NCI-H510A treated with DMSO at 0.1 percent for 48 hours (cell line): ENCODE measurements at regions not wholly inside any gene's neighbourhood (a gene's known extent, or its start where the extent isn't known, plus 50 kb on each side); places are given as distances from the start of the nearest gene placed in this dataset.
A peak's percentile ranks its signal among the peaks of the same experiment; 100 is the strongest.
"Not testable (repeated sequence)": the region's sequence is repeated elsewhere in the genome, so short reads cannot be mapped to it uniquely, and the experiment has no call there.

ENCODE experiments used
- DNase-seq: peaks from one replicate; lab custom pipeline; 2025; lab: John Stamatoyannopoulos, UW

DNA sequence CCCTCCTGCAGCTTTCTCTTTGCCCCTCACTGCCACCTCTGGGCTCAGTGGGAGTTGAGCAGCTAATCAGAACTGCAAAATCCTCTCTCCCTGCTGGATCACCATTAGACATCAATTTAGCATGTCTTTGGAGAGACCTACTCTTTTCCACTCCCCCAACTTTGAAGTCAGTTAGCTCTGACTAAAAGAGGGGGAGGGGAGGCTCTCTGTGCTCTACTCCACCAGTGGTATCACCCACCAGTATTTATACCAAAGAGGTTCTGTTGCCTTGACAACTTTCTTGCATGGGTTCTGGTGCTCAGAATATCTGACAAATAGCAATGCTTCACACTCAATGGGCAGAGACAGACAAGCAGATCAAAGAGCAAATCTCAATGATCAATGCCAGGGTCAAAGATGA, 146.2 kb upstream of the ROPN1 start:
- no peak for DNase-seq

DNA sequence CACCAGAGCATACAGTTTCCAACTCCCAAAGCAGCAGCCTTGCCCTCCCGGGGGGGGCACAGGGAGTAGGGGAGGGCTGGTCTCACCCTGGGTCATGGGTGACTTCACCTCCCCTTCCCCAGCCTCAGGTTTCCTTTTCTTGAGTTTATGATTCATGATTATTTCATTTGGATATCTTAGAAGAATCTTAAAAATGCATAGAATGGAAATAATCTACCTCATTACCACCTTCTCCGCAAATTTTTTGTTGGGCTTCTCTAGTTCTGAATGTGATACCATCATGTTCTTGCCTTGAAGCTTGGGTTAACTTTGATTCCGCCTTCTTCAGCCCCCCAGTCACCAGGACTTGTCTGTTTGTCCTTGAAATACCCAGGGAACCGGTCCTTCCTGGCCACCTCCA, 148.8 kb upstream of the ROPN1 start:
- no peak for DNase-seq

DNA sequence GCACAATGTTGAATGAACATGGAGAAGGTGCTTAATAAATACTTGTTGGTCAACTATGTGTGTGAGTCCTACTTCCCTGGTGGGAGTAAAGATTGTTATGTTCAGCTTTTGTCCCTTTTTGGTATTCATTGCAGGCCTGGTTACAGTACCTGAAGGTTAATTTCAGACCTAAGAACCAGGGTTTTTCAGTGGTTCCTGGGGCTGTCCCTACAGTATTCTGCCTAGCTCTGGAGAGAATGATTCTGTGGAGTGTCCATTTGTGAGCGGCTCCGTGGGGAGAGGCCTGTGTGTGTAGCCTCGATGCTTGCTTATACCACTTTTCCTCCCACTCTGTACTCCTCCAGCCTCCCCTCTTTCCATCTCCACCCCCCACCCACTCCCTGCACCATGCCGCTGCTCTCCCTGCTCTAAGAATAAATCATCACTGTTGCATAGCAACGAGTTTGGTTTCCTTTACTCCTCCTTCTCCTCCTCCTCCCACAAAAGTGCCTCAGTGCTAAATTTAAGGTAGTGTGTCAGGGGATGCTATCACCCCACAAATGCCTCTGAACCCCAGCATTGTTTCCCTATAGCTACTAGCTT, 150.6 kb upstream of the ROPN1 start:
- no peak for DNase-seq

DNA sequence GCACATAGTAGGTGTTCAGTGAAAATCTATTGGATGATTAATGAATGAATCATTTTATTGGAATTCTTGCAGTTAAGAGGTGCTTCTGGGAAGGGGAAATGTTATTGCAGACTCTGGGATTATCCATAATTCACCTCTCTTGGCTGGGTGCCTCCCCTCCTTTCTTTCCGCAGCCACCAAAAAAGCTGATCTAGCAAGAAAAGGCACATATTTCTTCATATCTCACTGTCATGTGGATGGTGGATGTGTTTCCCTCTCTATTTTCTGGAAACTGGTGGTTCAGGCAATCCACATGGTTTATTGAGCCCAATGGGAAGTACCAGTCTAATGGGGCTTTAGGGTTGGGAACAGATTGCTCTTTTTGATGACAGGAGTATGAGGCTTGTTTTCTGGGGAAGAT, 151.1 kb upstream of the ROPN1 start:
- DNase-seq, result no peak

DNA sequence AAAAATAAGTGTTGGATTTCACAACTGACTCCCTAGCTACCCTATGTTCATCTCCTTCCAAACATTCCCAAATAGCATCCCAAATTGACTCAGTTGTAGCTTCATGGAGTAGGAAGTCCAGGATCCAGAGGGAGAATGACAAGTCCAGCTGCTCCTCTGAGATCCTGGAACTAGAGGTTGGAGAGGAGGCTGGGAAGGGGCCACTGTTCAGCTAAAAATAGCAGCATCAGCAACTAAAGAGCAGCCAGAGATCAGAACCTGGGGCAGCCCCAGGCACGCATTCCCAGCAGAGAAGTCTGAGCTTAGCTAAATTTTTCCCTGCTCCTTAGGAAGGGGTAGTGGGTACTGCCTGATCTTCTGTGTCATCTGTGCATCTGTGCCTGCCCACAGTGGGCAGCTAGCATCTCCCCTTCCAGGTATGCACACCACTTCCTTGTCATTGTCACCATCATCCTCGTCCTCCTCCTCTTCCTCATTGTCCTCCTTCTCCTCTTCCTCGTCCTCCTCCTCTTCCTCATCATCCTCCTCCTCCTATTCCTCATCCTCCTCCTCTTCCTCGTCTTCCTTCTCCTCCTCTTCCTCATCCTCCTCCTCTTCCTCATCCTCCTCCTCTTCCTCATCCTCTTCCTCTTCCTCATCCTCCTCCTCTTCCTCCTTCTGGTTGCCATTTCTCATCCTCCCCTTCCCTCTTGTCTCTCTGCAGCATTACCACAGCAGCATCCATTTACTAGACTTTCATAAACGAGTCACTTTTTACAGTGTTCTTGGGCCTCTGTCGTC, 152.3 kb upstream of the ROPN1 start:
- DNase-seq, result no peak

DNA sequence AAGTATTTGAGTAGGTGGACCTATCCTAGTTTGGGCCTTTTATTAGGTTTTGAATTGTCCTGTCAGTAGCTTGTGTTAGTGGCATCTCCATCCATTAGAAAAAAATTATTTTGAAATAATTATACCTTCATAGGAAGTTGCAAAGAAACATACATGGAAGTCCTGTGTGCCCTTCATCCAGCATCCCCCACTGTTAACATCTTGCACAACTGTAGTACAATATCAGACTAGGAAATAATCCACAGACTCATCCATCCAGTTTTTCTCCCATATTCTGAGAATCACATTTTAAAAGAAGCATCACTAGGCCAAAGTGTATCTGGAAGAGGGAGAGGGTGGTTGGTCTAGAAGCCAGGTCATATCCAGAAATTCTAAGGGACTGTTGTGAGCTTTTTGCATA, 155.5 kb upstream of the ROPN1 start:
- DNase-seq, result no peak

DNA sequence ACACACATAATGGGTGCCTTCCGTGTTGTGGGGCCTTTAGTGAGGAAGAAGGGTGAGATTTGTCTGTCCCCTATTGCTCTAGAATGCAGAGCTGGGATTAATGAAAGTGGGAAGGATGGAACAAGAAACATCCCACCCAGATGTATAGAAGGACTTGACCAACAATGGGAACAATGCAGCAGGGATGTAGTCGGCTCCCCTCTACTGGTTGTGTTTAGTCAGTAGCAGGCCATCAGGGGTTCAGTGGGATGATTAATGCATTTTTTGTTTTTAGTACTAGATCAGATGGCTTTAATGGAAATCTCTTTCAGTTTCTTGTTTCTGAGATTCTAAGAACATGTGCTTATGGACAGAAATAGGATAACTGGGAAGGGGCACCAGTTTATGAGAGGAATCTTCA, 156.0 kb upstream of the ROPN1 start:
- DNase-seq, result no peak

DNA sequence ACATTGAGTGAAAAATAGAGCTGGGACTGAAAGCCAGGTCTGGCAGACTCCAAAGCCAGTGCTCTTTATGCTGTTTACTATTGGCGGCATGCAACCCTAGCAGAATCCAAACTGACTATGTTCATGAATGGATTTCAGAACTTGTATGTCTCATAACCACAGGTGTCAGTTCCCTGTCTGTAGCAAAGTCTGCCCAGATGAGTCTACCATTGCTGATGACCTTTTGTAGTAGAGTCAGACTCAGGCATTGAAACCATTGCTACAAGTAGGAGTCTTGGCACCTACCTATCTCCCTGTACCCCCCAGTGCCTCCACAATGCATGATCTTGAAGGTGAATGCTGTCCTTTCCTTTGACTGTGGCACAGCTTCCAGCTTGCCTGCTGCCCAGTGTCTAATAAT, 157.2 kb upstream of the ROPN1 start:
- DNase-seq, result no peak

DNA sequence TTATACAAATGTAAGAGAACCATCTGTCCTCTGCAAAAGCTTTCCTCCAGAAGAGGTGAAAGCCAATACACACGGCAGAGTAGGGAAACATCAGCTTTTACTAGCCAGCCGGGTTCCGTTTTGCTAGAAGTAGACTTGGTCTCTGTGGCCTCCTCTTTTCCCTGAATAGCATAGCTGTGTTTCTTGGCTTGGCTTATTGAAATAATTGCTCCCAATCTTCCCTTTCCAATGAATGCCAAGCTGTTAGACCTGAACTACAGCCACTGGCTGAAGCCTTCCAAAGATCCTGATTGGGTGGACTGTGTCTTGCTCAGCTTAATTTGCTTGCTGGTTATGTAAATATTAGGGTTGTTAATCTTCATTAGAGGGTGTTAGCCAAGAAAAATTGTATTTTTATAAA, 157.8 kb upstream of the ROPN1 start:
- DNase-seq, result peak; percentile 26

DNA sequence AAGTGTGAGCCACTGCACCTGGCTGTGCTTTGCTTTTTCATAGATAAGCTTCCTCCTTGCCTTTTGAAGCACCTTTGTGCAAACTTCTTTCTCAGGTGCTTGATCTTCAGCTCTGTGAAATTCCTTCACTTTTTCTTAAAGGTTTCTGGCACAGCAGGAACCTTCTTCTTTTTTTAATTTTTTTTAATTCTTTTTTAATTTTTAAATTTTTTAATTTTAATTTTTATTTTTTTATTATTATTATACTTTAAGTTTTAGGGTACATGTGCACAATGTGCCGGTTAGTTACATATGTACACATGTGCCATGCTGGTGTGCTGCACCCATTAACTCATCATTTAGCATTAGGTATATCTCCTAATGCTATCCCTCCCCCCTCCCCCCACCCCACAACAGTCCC, 161.0 kb upstream of the ROPN1 start:
- not testable (repeated sequence) for DNase-seq

DNA sequence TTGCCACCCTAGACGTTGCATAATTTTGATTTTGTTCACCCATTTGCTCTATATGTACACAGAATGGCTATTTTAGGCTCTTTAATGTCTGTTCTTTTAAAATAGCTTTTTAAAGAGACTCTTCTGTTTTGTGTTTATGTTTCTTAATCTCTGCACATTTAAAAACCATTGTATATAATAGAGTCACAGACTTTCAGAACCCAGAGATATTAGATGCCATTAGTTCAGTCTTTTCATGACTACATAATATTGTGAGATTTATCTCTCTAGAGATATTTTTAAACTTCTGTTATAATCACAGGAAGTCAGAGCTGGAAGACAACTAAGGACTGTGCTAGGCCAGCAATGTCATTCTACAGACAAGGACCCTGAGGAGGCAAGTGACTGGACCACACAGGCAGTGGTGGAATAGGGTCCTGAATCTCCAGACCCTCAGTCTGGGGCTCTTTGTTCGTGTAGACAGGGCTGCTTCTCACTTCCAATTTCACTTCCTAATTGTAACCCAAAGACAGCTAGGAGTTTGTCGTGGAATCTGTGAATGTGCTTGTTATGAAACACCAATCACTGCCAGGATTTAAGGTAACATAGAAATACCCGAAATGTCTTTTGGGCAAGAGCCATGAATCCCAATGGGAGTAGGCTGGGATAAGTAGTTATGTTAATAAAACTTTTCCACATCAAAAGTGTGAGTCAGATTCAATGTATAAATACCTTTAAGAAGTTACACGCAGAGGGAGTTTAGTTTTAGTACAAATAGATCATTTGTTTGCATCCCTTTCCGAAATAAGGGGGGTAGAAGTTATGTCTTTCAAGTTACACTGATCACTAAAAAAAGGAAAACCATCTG, 165.2 kb upstream of the ROPN1 start:
- DNase-seq, result no peak

DNA sequence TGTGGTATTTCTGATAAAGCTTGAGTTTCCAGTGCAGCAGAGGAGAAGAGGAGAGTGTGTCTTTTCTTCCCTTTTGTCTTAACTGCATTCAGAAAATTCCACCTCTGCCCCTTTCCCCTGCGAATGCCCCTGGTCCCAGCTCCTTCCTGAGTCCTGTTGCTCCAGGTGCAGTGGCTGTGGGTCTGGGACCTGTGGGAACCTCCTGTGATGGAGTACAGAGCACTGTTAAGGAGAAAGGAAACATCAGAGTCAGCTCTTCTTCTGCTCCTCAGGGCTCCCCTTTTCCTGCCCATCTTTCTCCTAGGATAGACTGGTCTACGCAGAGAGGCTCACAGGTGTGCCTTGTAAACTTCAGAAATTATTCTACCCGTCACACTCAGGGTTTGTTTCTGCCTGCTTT, 165.8 kb upstream of the ROPN1 start:
- DNase-seq, result no peak

DNA sequence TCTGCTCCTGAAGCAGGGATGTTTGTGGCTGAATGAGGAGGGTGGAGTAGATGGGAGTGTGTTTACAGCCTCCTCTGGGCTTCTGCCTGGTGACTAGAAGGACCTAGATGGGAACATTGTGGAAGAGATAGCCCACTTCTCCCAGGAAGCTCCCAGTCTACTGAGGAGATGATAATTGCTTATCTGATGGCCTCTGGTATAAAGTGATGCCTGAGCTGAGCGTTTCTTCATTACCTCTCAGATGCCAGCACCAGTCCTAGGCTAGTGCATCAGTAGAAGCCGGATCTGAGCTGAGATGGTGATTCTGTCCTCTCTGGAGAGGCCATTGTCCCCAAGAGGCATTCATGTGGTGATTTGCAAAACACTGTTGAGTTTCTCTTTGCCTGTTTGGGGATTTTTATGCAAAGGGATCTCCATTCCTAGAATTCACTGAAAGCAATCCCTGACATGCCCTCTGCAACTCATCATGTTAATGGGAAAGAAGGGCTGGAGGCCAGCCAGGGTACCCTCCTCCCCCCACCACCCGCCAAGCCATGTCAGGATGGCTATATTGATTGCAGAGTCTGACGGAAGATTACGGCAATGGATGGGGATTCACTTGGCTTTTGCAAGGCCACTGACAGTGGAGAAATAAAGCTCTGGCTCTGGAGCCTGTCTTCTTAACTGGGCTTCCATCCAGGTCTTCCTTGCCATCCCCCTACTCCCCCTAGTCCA, 166.4 kb upstream of the ROPN1 start:
- no peak for DNase-seq

DNA sequence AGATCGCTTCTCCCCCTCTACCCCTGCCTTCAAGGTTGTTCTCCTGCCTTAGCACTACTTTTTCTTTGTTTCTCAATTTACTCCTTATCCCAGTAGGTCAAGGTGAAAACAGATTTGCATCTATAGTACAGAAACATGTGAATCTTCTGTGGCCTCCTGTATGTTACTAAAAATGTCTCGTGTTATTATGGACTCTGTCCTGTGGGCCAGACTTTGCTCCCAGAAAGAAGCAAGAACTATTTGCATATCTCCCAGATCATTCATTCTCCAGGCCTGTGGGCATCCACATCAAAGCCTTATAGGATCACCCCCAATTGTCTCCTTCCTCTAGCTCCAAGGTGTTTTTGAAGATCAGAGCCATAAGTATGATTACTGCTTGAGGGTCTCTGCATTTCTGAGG, 169.5 kb upstream of the ROPN1 start:
- DNase-seq, result no peak

DNA sequence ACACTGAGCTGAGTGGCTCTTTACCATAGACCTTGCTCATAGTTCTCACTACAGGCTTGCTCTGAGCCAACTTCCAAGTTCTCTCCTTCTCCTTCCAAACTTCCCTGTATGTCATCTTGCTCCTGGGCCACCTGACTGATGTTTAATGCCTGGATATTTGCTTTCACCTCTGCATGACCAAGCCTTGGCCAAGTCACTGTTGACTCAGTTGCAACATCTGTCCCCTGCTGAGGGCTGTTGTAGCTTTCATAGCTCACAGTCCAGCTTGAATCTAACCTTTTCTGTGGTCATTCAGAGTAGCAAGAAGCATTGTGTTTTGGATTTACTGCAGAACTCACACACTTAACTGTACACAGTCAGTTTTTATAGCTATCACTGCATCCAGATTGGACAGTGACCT, 171.8 kb upstream of the ROPN1 start:
- no peak for DNase-seq

DNA sequence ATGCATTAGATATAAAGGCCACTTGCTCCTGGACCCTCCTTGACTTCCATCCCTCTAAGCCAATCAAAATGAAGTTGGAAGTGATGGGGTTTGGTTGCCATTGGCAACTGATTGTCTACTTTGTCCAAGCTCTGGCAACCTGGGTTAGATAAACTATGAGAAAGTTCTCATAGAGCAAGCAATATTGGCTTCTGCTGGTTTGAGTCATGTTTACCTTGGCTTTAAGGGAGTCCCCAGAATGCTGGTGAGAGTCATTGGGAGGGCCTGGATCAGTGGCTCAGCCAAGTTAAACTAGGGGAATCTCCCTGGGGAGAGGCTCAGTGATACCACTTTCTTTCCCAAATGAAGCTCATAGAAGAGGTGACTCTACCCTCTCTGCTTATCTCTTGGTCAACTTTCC, 176.3 kb upstream of the ROPN1 start:
- no peak for DNase-seq

DNA sequence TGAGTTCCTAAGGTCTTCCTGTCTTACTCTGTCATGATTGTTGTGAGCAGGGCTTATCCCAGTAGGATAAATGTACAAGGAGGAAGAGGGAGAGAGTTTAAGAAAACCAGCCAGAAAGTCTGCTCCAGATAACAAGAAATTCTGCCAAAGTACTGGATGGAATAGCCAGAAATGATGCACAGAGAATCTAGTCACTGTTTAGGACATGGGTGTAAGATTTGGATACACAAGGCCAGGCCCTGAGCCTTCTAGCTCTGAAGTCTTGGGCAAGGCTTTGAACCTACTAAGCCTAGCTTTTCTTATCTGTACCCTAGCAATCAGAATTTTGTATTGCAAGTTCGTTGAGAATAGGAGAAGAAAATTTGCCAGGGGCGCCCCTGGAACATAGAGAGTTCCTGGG, 180.4 kb upstream of the ROPN1 start:
- no peak for DNase-seq

DNA sequence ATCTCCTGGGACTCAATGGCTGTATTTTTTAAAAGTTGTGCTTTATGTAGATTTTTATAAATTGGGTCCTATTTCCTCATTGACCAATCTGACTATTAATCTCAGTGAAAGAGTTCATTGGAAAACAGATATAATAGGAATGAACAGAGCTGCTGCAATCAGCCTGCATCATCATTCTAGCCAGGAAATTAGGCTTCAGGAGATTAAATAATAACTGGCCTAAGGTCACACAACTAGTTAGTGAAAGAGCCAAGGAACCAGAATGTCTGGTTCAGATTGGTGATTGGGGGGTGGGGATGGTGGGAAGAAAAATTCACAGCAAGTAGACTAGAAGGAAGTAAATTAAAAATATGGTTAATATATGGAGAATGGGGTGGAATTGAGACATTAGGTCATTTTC, 180.9 kb upstream of the ROPN1 start:
- DNase-seq, result no peak

DNA sequence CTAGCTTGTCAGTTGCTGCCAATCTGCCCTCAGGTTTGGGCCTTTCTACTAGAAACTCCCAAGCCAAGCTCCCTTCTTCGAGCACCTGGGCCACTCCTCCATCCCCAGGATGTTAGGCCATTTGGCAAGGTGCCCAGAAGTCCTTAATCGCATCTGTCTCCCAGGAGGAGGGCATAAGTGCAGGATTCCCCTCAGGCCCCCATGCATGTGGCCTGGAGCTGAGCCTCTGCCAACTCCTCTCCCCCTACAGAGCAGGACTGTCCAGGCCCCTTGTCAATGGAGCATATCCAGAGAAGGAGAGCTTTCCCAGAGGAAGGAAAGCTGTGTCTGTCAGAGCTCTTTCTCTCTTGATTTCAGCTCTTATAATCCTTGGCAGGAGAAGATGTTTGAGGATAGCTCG, 182.6 kb upstream of the ROPN1 start:
- DNase-seq, result peak; percentile 89

DNA sequence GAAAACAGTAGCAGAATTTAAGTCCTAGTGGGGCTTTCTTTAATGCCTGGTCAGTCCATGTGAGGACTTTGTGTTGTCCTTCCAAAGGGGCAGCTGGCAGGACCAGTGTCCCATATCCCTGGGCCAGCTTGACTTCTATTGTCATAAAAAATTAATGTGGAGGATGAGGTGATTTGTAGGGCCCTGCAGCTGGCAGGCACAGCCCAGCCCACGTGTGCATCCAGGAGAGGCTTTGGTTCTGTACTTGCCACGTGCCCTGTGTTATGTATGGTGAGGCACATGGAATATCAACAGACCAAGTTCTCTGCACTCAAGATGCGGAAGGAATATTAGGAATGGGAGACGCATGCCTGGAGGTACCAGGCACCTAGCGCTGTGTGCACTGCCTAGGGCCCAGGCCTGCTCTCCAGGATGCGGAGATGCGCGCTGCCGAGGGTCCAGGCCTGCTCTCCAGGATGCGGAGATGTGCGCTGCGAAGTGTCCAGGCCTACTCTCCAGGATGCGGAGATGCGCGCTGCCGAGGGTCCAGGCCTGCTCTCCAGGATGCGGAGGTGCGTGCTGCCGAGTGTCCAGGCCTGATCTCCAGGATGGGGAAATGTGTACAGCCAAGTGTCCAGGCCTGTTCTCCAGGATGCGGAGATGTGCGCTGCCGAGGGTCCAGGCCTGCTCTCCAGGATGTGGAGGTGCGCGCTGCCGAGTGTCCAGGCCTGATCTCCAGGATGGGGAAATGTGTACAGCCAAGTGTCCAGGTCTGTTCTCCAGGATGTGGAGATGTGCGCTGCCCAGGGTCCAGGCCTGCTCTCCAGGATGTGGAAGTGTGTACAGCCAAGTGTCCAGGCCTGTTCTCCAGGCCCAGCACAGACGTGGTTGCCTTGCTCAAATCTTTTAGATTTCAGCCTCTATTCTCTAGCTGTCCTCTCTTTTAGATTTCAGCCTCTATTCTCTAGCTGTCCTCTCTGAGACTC, 183.3 kb upstream of the ROPN1 start:
- DNase-seq, result peak; percentile 64

DNA sequence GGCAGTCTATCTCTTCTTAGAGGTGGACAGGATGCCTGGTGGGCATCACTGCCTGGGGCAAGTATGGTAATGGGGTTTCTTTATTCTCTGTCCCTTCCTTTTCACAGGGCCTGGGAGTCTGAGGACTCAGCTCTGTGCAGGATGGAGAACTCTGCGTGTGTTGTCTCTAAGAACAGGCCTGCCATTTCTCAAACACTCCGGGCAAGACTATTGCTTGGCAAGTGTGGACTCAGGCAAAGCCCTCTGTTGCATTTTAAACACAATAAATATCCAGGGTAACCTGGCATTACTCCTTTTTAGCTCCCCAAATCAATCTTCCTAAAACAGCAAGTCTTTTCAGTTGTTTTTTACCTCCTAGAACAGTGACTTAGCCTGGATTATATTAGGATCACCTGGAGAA, 185.1 kb upstream of the ROPN1 start:
- no peak for DNase-seq
